Erythroblast (primary cell): ENCODE measurements at regions not wholly inside any gene's neighbourhood (a gene's known extent, or its start where the extent isn't known, plus 50 kb on each side); places are given as distances from the start of the nearest gene placed in this dataset.

Experiments
- DNase-seq, 2 experiments: peaks; one replicate each; lab custom pipeline; 2025; lab: John Stamatoyannopoulos, UW
- GATA1 ChIP-seq: IDR thresholded peaks from 2 replicates; pipeline ENCODE4 v1.6.1; 2011; ENCODE audit warnings: low read depth, mild to moderate bottlenecking, control low read depth, low read length, moderate library complexity
- POLR2A ChIP-seq: IDR thresholded peaks from 2 replicates; pipeline ENCODE4 v1.6.1; 2011; ENCODE audit warnings: mild to moderate bottlenecking, low read length

DNA sequence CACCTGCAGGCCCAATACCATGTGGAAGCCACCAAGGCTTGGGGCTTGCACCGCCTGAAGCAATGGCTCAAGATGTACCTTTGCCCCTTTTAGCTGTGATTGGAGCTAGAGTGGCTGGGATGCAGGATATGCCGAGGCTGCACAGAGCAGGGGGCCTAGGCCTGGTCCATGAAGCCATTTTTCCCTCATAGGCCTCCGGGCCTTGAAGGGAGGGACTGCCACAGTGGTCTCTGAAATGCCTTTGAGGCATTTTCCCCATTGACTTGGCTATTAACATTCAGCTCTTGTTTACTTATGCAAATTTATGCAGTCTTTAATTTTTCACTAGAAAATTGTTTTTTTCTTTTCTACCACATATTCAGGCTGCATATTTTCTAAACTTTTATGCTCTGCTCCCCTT is 203.2 kb upstream of the HHIP start:
- TF ChIP-seq GATA1 (no peak), POLR2A (no peak)
- DNase-seq, result no peak

DNA sequence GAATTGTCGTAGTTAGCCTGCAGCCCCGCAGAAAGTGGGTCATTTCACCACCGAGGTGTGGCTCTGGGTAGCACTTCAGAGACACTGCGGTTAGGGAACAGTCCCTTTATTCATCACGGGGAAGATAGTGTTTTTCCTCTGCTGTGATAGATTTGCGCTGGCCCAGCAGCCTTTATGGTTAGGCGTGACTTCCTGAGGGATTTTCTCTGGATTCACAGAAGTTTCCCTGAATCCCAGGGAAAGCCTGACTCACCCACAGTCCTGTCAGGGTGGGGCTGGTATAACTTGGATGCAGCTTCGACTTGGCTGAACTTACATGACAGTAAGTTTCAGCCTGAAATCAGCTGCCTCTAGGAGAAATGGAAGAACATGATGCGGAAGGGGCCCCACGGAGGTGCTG is 196.3 kb upstream of the HHIP start:
- TF ChIP-seq POLR2A, result no peak
- no peak for TF ChIP-seq GATA1
- DNase-seq, result no peak

DNA sequence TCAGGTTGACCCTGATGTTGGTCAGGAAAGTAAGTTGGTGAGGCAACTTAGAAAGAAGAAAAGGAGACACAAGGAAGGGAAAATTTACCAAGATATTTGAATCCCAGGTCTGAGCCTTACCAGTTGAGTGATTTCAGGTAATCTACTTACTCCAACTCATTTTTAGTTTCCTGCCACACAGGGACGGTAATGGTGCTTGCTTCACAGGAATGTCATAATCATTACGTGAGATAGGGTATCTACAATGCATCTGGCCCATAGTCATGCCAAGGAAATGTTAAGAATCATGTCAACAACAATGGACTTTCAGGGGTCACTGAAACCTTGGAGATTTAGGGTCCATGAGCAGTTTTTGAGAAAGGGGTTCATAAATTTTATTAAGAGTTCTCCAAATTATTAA is 195.4 kb upstream of the HHIP start:
- TF ChIP-seq POLR2A (no peak), GATA1 (no peak)
- no peak for DNase-seq

DNA sequence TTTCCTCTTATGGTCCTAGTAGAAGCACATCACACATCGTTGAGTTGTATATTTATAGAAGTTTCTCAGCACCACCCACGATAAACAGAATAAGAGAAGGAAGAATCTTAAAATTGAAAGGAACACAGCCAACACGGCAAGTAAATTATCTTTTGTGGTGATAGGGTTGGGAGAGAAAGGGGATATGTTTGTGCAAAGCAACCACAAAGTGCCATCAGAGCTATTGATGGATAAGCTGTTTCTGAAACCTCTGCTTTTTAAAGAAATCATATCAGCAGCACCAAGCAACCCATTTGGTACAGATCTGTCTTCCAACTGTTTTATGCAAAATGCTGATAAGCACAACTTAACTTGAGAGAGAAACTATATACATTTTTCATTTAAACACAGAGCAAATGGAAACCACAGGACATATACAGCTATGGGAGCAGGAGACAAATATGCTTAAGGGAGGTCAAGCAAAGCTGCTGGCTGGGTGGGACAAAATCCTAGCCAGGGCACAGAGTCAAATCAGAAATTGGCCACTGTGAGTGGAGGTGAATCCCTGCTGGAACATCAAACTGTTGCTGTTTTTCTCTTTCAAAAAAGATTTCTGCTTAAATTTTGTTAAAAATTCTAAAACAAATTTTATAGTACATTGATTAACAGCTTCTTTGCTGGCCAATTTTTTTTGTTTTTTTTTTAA is 194.0 kb upstream of the HHIP start:
- no peak for DNase-seq
- TF ChIP-seq GATA1, result no peak
- no peak for TF ChIP-seq POLR2A

DNA sequence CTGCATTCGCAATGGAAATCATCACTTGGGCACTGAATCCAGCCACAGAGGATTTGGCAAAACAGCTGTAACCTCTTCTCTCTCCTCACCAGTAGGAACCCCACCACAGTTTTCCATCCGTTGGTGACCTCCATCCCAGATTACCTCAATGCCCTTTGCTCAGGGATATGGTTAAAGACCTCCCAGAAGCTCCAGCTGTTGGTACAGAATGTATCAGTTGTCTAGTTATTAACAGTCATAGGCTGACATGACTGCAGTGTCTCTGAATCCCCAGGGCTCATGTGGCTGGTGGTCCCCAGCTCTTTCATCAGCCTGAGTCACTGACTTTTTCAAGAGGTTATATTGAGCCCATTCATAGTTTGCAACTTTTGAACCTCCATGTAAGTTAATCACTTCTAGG is 189.8 kb upstream of the HHIP start:
- no peak for TF ChIP-seq POLR2A
- TF ChIP-seq GATA1, result no peak
- no peak for DNase-seq

DNA sequence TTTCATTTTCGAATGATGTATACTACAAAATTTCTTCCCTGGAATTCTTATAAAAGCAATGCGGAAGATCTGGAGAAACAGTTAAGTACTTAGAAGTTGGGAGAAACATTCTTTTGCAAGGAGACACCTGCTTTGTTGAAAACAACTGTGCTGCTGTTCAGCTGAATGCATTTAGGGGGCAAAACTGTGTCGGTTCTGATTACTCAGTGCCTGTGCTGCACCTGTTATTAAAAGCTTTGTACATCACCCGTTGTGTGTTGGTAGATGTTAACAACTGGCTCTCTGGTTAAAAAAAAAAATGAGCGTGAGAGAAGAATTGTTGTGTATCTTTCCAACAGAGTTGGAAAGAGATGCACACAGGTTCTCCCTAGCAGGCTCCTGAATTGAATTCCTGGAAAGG is 184.1 kb upstream of the HHIP start:
- no peak for DNase-seq
- TF ChIP-seq GATA1 (no peak), POLR2A (no peak)

DNA sequence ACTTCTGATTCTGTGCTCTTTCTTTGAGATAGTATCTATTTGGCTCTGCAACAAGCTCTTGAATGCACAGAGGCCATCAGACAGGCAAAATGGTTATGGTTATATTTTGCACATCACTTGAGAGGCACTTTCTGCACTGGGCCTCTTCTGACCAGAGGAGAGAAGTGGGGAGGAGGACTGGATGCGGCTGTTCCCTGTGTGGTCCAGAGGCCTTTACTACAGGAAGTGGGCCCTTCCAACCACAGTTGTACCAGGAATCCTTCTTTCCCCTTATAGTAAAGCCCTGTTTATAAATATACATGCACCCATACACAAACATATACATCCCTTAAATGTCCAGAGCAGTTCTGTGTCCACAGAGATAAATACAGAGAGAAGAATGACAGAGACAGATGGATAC is 182.7 kb upstream of the HHIP start:
- no peak for TF ChIP-seq GATA1
- no peak for TF ChIP-seq POLR2A
- no peak for DNase-seq

DNA sequence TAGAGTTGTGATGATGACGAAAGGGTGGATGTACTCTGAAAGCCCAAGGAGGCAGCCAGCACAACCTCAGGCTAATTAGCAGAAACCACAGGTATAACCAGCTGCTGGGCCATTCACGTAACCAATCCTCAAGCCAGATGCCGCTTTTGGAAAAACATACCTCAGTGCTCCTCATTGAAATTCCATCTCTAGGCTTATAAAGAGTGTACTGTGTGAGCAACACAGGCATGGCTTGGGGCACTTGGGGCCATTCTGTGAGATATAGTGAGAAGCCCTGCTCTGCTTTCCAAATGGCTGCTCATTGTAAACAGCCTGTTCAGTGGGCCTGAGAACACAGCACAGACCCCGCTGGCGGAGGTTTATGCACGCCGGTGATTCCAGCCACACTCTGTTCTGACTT is 182.1 kb upstream of the HHIP start:
- no peak for TF ChIP-seq POLR2A
- DNase-seq, result no peak

DNA sequence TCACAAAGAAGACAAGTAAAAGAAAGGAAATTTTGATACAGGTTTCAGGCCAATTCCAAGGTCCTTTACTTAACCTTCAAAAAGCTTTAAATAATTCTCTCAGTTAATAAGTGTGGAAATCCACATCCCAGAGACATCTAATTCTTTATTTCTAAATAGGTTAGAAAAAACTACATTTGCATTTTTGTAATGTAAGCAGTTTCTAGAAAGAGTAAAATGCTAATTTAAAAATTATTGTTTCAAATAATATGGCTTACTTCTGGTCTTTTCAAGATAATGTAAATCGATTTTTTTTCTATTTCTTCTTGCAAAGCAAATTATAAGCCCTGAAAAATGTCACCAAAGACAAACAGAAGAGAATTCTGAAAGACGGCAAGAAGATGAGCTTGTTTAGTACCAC is 180.4 kb upstream of the HHIP start:
- no peak for DNase-seq
- no peak for TF ChIP-seq GATA1

DNA sequence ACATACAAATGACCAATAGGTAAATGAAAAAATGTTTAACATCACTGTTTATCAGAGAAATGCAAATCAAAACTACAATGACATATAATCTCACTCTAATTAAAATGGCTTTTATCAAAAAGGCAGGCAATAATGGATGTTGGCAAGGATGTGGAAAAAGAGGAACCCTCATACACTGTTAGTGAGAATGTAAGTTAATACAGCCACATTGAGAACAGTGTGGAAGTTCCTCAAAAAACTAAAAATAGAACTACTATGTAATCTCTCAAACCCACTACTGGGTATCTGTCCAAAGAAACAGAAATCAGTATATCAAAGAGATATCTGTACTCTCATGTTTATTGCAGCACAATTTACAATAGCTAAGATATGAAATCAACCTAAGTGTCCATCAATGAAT is 165.9 kb upstream of the HHIP start:
- no peak for DNase-seq
- TF ChIP-seq POLR2A, result no peak
- no peak for TF ChIP-seq GATA1

DNA sequence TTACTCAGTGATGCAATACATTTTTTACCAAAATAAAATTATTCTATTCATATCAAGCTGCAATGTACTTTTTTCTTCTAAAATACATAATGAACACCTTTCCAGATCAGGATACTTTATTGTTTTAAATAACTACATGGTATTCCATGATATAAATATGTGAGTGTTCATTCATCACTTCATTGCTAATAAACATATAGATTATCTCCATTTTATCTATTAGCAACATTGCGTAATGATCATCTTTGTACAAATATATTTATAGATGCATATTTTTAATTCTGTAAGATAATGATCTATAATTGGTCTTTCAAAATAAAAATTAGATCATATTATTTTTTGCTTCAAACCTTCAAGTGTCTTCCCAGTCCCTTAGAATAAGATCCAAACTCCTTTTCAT is 156.1 kb upstream of the HHIP start:
- TF ChIP-seq GATA1, result no peak
- TF ChIP-seq POLR2A, result no peak
- no peak for DNase-seq

DNA sequence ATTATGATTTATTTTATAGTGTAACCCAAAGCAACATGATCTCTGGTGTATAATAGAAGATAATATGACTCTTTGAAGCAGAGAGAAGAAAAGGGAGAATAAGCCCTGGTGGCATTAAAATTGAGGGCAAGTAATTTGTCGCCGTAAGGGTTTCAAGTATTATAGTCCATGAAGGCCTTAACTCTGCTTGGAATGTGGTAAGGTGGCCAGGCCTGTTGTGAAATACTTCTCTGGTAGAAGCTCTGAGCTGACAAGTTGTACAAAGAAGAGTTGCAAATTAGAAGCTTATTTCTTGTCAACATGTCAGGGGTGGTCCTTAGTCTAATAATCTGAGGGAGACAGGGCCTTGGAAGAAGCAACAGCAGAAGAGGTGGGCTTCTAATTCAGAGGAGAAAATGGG is 151.7 kb upstream of the HHIP start:
- TF ChIP-seq POLR2A (no peak), GATA1 (no peak)
- no peak for DNase-seq

DNA sequence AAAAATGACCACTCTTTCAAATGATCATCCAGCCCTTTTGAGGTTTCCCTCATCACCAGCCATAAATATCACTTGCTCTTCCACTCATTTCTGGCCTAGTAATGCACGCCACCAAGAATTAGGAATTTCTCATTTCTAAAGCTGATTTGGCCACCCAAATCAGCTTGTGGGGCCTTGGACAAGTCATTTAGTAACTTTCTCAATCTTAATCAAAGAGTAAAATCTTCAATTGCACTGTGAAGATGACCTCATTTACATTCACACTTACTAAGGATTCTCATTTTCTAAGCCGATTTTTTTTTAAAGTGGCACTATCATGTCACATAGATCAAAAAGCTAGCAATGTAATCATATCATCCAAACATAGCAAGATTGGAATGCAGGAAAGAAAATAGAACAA is 150.0 kb upstream of the HHIP start:
- DNase-seq, result no peak
- TF ChIP-seq POLR2A, result no peak
- TF ChIP-seq GATA1, result no peak

DNA sequence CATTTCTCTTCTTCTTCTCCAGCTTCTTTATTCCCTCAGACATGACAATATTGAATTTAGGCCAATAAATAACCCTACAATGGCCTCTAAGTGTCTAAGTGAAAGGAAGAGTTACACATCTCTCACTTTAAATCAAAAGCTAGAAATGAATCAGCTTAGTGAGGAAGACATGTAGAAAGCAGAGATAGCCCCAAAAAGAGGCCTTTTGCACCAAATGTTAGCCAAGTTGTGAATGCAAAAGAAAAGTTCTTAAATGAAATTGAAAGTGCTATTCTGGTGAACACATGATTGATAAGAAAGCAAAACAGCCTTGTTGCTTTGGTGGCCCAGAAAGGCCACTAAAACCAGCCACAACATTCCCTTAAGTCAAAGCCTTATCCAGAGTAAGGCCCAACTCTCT is 146.2 kb upstream of the HHIP start:
- no peak for DNase-seq
- TF ChIP-seq GATA1, result no peak
- no peak for TF ChIP-seq POLR2A

DNA sequence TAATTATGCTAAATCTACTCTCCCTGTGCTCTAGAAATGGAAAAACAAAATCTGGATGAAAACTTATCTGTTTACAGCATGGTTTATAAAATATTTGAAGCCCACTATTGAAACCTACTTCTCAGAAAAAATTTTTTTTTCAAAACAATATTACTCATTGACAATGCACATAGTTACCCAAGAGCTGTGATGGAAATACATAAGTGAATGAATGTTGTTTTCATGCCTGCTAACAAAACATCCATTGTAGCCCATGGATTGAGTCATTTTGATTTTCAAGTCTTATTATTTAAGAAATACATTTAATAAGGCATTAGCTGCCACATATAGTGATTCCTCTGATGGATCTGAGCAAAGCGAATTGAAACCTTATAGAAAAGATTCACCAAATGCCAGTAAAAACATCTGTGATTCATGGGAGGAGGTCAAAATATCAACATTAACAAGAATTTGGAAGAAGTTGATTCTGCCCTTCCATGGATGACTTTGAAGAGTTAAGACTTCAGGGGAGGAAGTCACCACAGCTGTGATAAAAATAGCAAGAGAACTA is 144.7 kb upstream of the HHIP start:
- TF ChIP-seq GATA1, result no peak
- no peak for TF ChIP-seq POLR2A
- no peak for DNase-seq
